SK-N-SH (cell line): ENCODE measurements at regions not wholly inside any gene's neighbourhood (a gene's known extent, or its start where the extent isn't known, plus 50 kb on each side); places are given as distances from the start of the nearest gene placed in this dataset.
"Not testable (repeated sequence)": the region's sequence is repeated elsewhere in the genome, so short reads cannot be mapped to it uniquely, and the experiment has no call there.

Experiments used
- CTCF ChIA-PET: fragments of 300-600, 350-600 bp; formaldehyde crosslinking; extraction: SDS; loops from one replicate; lab custom pipeline; 2021; lab: Yijun Ruan, JAX
- POLR2A ChIA-PET: fragments of 350-600 bp; sonication (Branson Sonifier 250); formaldehyde crosslinking; extraction: SDS; loops from one replicate; lab custom pipeline; 2020; ENCODE audit warnings: antibody characterized with exemption, inconsistent platforms; lab: Yijun Ruan, JAX
- DNase-seq: peaks from one replicate; pipeline ENCODE4 v3.0.0; 2012
- H2AFZ ChIP-seq: fragments of 200-600 bp; sonication (generic); 2 replicates; pipeline ENCODE4 v1.8.1; 2016; ENCODE audit warnings: antibody characterized with exemption, mild to moderate bottlenecking, low read depth
- H3F3A ChIP-seq: fragments of 200-600 bp; sonication (generic); replicated peaks from 2 replicates; pipeline ENCODE3; 2016; ENCODE audit warnings: antibody characterized with exemption, mild to moderate bottlenecking; ENCODE audit not compliant: insufficient read depth
- H3K27ac ChIP-seq, 2 experiments: fragments of 200-500 bp in 1 of 2; fragments of 200-600 bp in 1 of 2; sonication (Bioruptor generic) in 1 of 2; sonication (generic), shearing (Covaris generic) in 1 of 2; 2 replicates each; pipeline versions ENCODE4 v1.5.1 to v1.6.1; 2014 to 2016; ENCODE audit warnings: low read depth in 2 of 2, inconsistent platforms in 1 of 2, low read length in 1 of 2, mild to moderate bottlenecking in 1 of 2, mixed read lengths in 1 of 2
- H3K27me3 ChIP-seq: fragments of 200-600 bp; sonication (generic), shearing (Covaris generic); 2 replicates; pipeline ENCODE4 v1.6.1; 2016; ENCODE audit warnings: mixed run types; ENCODE audit not compliant: insufficient read depth
- H3K36me3 ChIP-seq, 2 experiments: fragments of 200-500 bp in 1 of 2; fragments of 200-600 bp in 1 of 2; sonication (Bioruptor generic) in 1 of 2; sonication (generic) in 1 of 2; replicated peaks in 1 of 2; 2 replicates each; pipeline versions ENCODE3 to v1.5.1; 2014 to 2016; ENCODE audit warnings: low read length in 1 of 2, mild to moderate bottlenecking in 1 of 2; ENCODE audit not compliant: insufficient read depth in 2 of 2, control insufficient read depth in 1 of 2
- H3K4me1 ChIP-seq, 2 experiments: fragments of 200-500 bp in 1 of 2; fragments of 200-600 bp in 1 of 2; sonication (Bioruptor generic) in 1 of 2; sonication (generic), shearing (Covaris generic) in 1 of 2; 2 replicates each; pipeline versions ENCODE4 v1.5.1 to v1.6.1; 2014 to 2016; ENCODE audit warnings: low read depth in 1 of 2, low read length in 1 of 2, mixed run types in 1 of 2; ENCODE audit not compliant: insufficient read depth in 2 of 2, control insufficient read depth in 1 of 2
- H3K4me2 ChIP-seq: fragments of 200-600 bp; sonication (generic), shearing (Covaris generic); 2 replicates; pipeline ENCODE4 v1.6.1; 2017; ENCODE audit warnings: mixed run types
- H3K4me3 ChIP-seq, 2 experiments: fragments of 200-500 bp in 1 of 2; fragments of 200-600 bp in 1 of 2; sonication (Bioruptor generic) in 1 of 2; sonication (generic), shearing (Covaris generic) in 1 of 2; 2 replicates each; pipeline versions ENCODE4 v1.5.1 to v1.8.1; 2014 to 2016; ENCODE audit warnings: low read depth in 2 of 2, inconsistent platforms in 1 of 2, low read length in 1 of 2, mild to moderate bottlenecking in 1 of 2, mixed read lengths in 1 of 2, moderate library complexity in 1 of 2
- H3K79me2 ChIP-seq: fragments of 200-600 bp; sonication (generic); 2 replicates; pipeline ENCODE4 v1.8.1; 2017; ENCODE audit warnings: mild to moderate bottlenecking; ENCODE audit not compliant: insufficient read depth
- H3K9ac ChIP-seq: fragments of 200-600 bp; sonication (generic); 2 replicates; pipeline ENCODE4 v1.6.1; 2017; ENCODE audit warnings: mixed run types
- H3K9me2 ChIP-seq: fragments of 200-600 bp; sonication (generic); 2 replicates; pipeline ENCODE4 v1.6.1; 2017; ENCODE audit warnings: mixed run types
- H3K9me3 ChIP-seq: fragments of 200-600 bp; sonication (generic); 2 replicates; pipeline ENCODE4 v1.6.1; 2017; ENCODE audit warnings: mixed run types, mild to moderate bottlenecking, moderate library complexity
- H4K20me1 ChIP-seq: fragments of 200-600 bp; sonication (generic); 2 replicates; pipeline ENCODE4 v1.6.1; 2017; ENCODE audit warnings: mild to moderate bottlenecking, mixed run types; ENCODE audit not compliant: insufficient read depth
- CHD2 ChIP-seq: fragments of 150-350 bp; IDR thresholded peaks from 2 replicates; pipeline ENCODE4 v1.6.1; 2018; ENCODE audit warnings: low read length; ENCODE audit not compliant: partially characterized antibody
- ELF1 ChIP-seq: IDR thresholded peaks from 2 replicates; pipeline ENCODE4 v1.4.0; 2012
- EP300 ChIP-seq, 2 experiments: IDR thresholded peaks; 2 replicates each; pipeline versions ENCODE4 v1.4.0 to v1.6.1; 2012; ENCODE audit warnings: borderline replicate concordance in 1 of 2, low read depth in 1 of 2, low read length in 1 of 2
- EZH2phosphoT487 ChIP-seq: fragments of 200-600 bp; sonication (generic); IDR thresholded peaks from 2 replicates; pipeline ENCODE4 v1.6.1; 2017; ENCODE audit warnings: low read depth, mixed run types, mild to moderate bottlenecking, antibody characterized with exemption, moderate library complexity, borderline replicate concordance
- FOSL2 ChIP-seq: IDR thresholded peaks from 2 replicates; pipeline ENCODE4 v1.4.0; 2012; ENCODE audit warnings: low read depth, mild to moderate bottlenecking, moderate library complexity, borderline replicate concordance
- GATA2 ChIP-seq: sonication (generic); formaldehyde crosslinking; IDR thresholded peaks from 2 replicates; pipeline ENCODE4 v1.5.0; 2020; ENCODE audit warnings: mild to moderate bottlenecking, missing genetic modification reagents
- NFIC ChIP-seq: IDR thresholded peaks from 2 replicates; pipeline ENCODE4 v1.4.0; 2012; ENCODE audit warnings: borderline replicate concordance
- POLR2AphosphoS5 ChIP-seq: IDR thresholded peaks from 2 replicates; pipeline ENCODE4 v1.6.1; 2012; ENCODE audit warnings: low read depth, low read length
- RFX5 ChIP-seq: IDR thresholded peaks from 2 replicates; pipeline ENCODE4 v1.6.1; 2012; ENCODE audit warnings: mild to moderate bottlenecking, improper control_type of control experiment, low read length
- RXRA ChIP-seq: IDR thresholded peaks from 2 replicates; pipeline ENCODE4 v1.4.0; 2012; ENCODE audit warnings: low read depth, mild to moderate bottlenecking, borderline replicate concordance
- SMC3 ChIP-seq: IDR thresholded peaks from 2 replicates; pipeline ENCODE4 v1.6.1; 2012; ENCODE audit warnings: low read depth, low read length, improper control_type of control experiment
- TAF1 ChIP-seq: IDR thresholded peaks from 2 replicates; pipeline ENCODE4 v1.6.1; 2012; ENCODE audit warnings: low read depth, mild to moderate bottlenecking, low read length, moderate library complexity, borderline replicate concordance
- YY1 ChIP-seq: IDR thresholded peaks from 2 replicates; pipeline ENCODE4 v1.4.0; 2012; ENCODE audit warnings: low read depth, mild to moderate bottlenecking
- WGBS: methylation state at CpG from one replicate; pipeline ENCODE4 v1.1.6; 2017; ENCODE audit warnings: low lambda C conversion rate; 5-methylcytosine and 5-hydroxymethylcytosine counted together
- TF ChIP-seq, protein P1 (sequence below): fragments of 200-600 bp; sonication (generic); IDR thresholded peaks from 2 replicates; pipeline ENCODE4 v1.6.1; 2017; ENCODE audit warnings: antibody characterized with exemption, mild to moderate bottlenecking, moderate library complexity
- TF ChIP-seq, protein P2 (sequence below): IDR thresholded peaks from 2 replicates; pipeline ENCODE4 v1.4.0; 2012; ENCODE audit warnings: low read depth, borderline replicate concordance
- TF ChIP-seq, protein P3 (sequence below): IDR thresholded peaks from 2 replicates; pipeline ENCODE4; 2012
- TF ChIP-seq, protein P4 (sequence below): IDR thresholded peaks from 2 replicates; pipeline ENCODE4 v1.4.0; 2012; ENCODE audit warnings: low read depth

DNA sequence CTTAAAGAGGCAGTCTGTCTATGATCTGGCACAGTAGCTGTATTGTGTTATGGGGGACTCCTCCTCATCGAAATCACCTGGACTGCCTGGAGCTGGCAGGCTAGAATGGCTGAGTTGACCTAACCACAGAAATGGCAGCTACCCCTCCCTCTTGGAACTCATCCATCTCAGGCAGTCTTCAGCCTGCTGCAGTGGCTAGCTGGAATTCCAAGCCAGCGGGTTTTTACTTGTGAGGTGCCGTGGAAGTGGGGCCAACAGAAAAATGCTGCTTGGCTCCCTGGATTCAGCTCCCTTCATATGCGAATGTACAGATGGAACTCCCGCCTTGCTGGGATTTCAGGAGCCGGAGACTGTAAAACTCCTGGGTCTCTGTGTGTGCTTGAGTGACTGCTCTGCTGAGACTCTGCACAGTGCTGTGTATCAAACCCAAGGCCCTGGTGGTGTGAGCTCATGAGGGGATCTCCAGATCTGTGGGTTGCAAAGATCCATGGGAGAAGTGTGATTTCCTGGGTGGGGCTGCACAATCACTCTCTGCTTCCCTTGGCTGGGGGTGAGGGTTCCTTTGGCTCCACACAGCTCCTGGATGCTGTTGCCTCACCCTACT lies 316.9 kb downstream of the CTH start:
- H3K79me2 ChIP-seq = no peaks in the 10 kb centered on the region
- ChIA-PET POLR2A (no interaction called here), CTCF (interaction anchor here (3.1 kb wide), 1 partner anchor 42 kb away, joined by 8 read pairs; no protein-coding TSS in a partner anchor)
- 59% methylated on average over 3 of the region's 6 CpGs for WGBS
- DNase-seq = no peak
- no peaks in the 10 kb centered on the region for H4K20me1 ChIP-seq
- TF ChIP-seq EZH2phosphoT487 = no peak
- TF ChIP-seq NFIC = no peak
- no peak for TF ChIP-seq GATA2 (CRISPR knock-in tag)
- no peak for TF ChIP-seq FOSL2
- TF ChIP-seq, protein P1, sequence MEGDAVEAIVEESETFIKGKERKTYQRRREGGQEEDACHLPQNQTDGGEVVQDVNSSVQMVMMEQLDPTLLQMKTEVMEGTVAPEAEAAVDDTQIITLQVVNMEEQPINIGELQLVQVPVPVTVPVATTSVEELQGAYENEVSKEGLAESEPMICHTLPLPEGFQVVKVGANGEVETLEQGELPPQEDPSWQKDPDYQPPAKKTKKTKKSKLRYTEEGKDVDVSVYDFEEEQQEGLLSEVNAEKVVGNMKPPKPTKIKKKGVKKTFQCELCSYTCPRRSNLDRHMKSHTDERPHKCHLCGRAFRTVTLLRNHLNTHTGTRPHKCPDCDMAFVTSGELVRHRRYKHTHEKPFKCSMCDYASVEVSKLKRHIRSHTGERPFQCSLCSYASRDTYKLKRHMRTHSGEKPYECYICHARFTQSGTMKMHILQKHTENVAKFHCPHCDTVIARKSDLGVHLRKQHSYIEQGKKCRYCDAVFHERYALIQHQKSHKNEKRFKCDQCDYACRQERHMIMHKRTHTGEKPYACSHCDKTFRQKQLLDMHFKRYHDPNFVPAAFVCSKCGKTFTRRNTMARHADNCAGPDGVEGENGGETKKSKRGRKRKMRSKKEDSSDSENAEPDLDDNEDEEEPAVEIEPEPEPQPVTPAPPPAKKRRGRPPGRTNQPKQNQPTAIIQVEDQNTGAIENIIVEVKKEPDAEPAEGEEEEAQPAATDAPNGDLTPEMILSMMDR = no peak
- no peak for TF ChIP-seq EP300 (IDR thresholded peaks at IDR 0.05; ENCODE audit: borderline replicate concordance in 1 of 2, low read depth in 1 of 2, low read length in 1 of 2)
- TF ChIP-seq, protein P2, sequence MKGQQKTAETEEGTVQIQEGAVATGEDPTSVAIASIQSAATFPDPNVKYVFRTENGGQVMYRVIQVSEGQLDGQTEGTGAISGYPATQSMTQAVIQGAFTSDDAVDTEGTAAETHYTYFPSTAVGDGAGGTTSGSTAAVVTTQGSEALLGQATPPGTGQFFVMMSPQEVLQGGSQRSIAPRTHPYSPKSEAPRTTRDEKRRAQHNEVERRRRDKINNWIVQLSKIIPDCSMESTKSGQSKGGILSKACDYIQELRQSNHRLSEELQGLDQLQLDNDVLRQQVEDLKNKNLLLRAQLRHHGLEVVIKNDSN = no peak
- TF ChIP-seq YY1 = no peak
- TF ChIP-seq, protein P3, sequence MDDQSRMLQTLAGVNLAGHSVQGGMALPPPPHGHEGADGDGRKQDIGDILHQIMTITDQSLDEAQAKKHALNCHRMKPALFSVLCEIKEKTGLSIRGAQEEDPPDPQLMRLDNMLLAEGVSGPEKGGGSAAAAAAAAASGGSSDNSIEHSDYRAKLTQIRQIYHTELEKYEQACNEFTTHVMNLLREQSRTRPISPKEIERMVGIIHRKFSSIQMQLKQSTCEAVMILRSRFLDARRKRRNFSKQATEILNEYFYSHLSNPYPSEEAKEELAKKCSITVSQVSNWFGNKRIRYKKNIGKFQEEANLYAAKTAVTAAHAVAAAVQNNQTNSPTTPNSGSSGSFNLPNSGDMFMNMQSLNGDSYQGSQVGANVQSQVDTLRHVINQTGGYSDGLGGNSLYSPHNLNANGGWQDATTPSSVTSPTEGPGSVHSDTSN = no peak
- no peak for TF ChIP-seq RXRA
- TF ChIP-seq ELF1 = no peak
- no peak for TF ChIP-seq RFX5
- no peak for TF ChIP-seq POLR2AphosphoS5
- no peak for TF ChIP-seq CHD2
- no peak for TF ChIP-seq SMC3
- TF ChIP-seq, protein P4, sequence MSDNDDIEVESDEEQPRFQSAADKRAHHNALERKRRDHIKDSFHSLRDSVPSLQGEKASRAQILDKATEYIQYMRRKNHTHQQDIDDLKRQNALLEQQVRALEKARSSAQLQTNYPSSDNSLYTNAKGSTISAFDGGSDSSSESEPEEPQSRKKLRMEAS = no peak
- no peak for TF ChIP-seq TAF1
- H3K4me3 ChIP-seq = no peak overlapping the region
- H3F3A ChIP-seq = no peaks in the 10 kb centered on the region
- H3K27ac ChIP-seq = no peak overlapping the region
- H3K27me3 ChIP-seq = no peaks in the 10 kb centered on the region
- H3K9me2 ChIP-seq = no peaks in the 10 kb centered on the region
- H3K36me3 ChIP-seq = no peaks in the 10 kb centered on the region
- no peak overlapping the region for H3K9ac ChIP-seq
- H2AFZ ChIP-seq = no peak overlapping the region
- H3K4me1 ChIP-seq = no peaks in the 10 kb centered on the region; a peak in 1 of 4 replicates
- H3K4me2 ChIP-seq = no peak overlapping the region
- H3K9me3 ChIP-seq = peaks cover 9% of the 10 kb centered on the region; the same call in 1 of the 2 replicates

DNA sequence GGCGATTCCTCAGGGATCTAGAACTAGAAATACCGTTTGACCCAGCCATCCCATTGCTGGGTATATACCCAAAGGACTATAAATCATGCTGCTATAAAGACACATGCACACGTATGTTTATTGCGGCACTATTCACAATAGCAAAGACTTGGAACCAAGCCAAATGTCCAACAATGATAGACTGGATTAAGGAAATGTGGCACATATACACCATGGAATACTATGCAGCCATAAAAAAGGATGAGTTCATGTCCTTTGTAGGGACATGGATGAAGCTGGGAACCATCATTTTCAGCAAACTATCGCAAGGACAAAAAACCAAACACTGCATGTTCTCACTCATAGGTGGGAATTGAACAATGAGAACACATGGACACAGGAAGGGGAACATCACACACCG lies 311.1 kb downstream of the PTGER3 start:
- H3K27me3 ChIP-seq, DNase-seq, H4K20me1 ChIP-seq, H3K9ac ChIP-seq, H3K27ac ChIP-seq, H3K9me2 ChIP-seq, H3K79me2 ChIP-seq, H3K4me2 ChIP-seq, POLR2A ChIA-PET, H3K36me3 ChIP-seq, H3K4me3 ChIP-seq, H3F3A ChIP-seq, H2AFZ ChIP-seq, H3K9me3 ChIP-seq: not testable (repeated sequence)
- CTCF ChIA-PET = interaction anchor here (1.0 to 1.5 kb wide), 2 partner anchors 18 to 51 kb away, joined by 3 read pairs; no protein-coding TSS in a partner anchor
- WGBS = 62% methylated on average over 5 of the region's 6 CpGs
- peaks cover 9 to 15% of the 10 kb centered on the region in 2 experiments; a peak in 3 of 4 replicates for H3K4me1 ChIP-seq
